GM12874 (cell line): ENCODE measurements at regions not wholly inside any gene's neighbourhood (a gene's known extent, or its start where the extent isn't known, plus 50 kb on each side); places are given as distances from the start of the nearest gene placed in this dataset.

ENCODE experiments used
- CTCF ChIP-seq: IDR thresholded peaks from 2 replicates; pipeline ENCODE4 v1.5.1; 2011; ENCODE audit warnings: low read depth, mild to moderate bottlenecking, control low read depth, low read length, moderate library complexity; ENCODE audit not compliant: insufficient read depth

GRCh38 chr1:38555594-38555993, 304.0 kb downstream of the RRAGC start:
- no peak for TF ChIP-seq CTCF

GRCh38 chr1:38555130-38555529, 304.4 kb downstream of the RRAGC start:
- TF ChIP-seq CTCF: no peak

- TF ChIP-seq CTCF: no peak
These were observed 308.0 kb downstream of the RRAGC start for GRCh38 chr1:38551318-38552307.

- TF ChIP-seq CTCF: no peak
These were observed 310.4 kb downstream of the RRAGC start for GRCh38 chr1:38549191-38549590.

- TF ChIP-seq CTCF: no peak
These were observed 312.3 kb downstream of the RRAGC start for GRCh38 chr1:38547321-38547720.

- TF ChIP-seq CTCF: no peak
These were observed 312.9 kb downstream of the RRAGC start for GRCh38 chr1:38546636-38547035.

- TF ChIP-seq CTCF: no peak
These were observed 318.3 kb downstream of the RRAGC start for GRCh38 chr1:38541223-38541622.
